Trophoblast cell (in vitro differentiated cells and primary cell): ENCODE measurements at regions not wholly inside any gene's neighbourhood (a gene's known extent, or its start where the extent isn't known, plus 50 kb on each side); places are given as distances from the start of the nearest gene placed in this dataset.

ENCODE experiments used
- DNase-seq, 2 donors: peaks; one replicate each; pipeline ENCODE4 v3.0.0-alpha.2; 2016
- H2AFZ ChIP-seq: 2 replicates; pipeline ENCODE4 v1.6.1; 2013; ENCODE audit warnings: low read length, moderate library complexity, mild to moderate bottlenecking; ENCODE audit not compliant: insufficient read depth, poor library complexity
- H2AK5ac ChIP-seq: 2 replicates; pipeline ENCODE4 v1.6.1; 2013; ENCODE audit warnings: mild to moderate bottlenecking, low read length
- H2BK120ac ChIP-seq: 2 replicates; pipeline ENCODE4 v1.6.1; 2013; ENCODE audit warnings: low read length, mild to moderate bottlenecking, moderate library complexity; ENCODE audit not compliant: insufficient read depth, poor library complexity
- H2BK12ac ChIP-seq: 2 replicates; pipeline ENCODE4 v1.6.1; 2013; ENCODE audit warnings: mild to moderate bottlenecking, low read length, moderate library complexity
- H2BK5ac ChIP-seq: 2 replicates; pipeline ENCODE4 v1.6.1; 2013; ENCODE audit warnings: low read length, low read depth, moderate library complexity, mild to moderate bottlenecking; ENCODE audit not compliant: poor library complexity
- H3K14ac ChIP-seq: 2 replicates; pipeline ENCODE4 v1.6.1; 2013; ENCODE audit warnings: mild to moderate bottlenecking, low read length
- H3K18ac ChIP-seq: 2 replicates; pipeline ENCODE4 v1.6.1; 2013; ENCODE audit warnings: mild to moderate bottlenecking, low read length
- H3K23ac ChIP-seq: 2 replicates; pipeline ENCODE4 v1.6.1; 2013; ENCODE audit warnings: low read length
- H3K27ac ChIP-seq: 2 replicates; pipeline ENCODE4 v1.5.1; 2013; ENCODE audit warnings: low read depth, mild to moderate bottlenecking, inconsistent platforms, low read length, moderate library complexity
- H3K27me3 ChIP-seq: 2 replicates; pipeline ENCODE4 v1.6.1; 2013; ENCODE audit warnings: inconsistent platforms, mild to moderate bottlenecking, low read length, moderate library complexity; ENCODE audit not compliant: insufficient read depth
- H3K36me3 ChIP-seq, 2 experiments: 1 replicate in 1 of 2; 2 replicates in 1 of 2; pipeline ENCODE4 v1.6.1; 2013; ENCODE audit warnings: low read length in 2 of 2, mild to moderate bottlenecking in 2 of 2, moderate library complexity in 1 of 2; ENCODE audit not compliant: insufficient read depth in 2 of 2, control insufficient read depth in 1 of 2
- H3K4ac ChIP-seq: 2 replicates; pipeline ENCODE4 v1.6.1; 2013; ENCODE audit warnings: low read depth, mild to moderate bottlenecking, low read length, moderate library complexity
- H3K4me1 ChIP-seq, 2 experiments: 1 replicate in 1 of 2; 2 replicates in 1 of 2; pipeline ENCODE4 v1.6.1; 2013; ENCODE audit warnings: low read length in 2 of 2, mild to moderate bottlenecking in 2 of 2, moderate library complexity in 1 of 2; ENCODE audit not compliant: insufficient read depth in 2 of 2, control insufficient read depth in 1 of 2
- H3K4me2 ChIP-seq: 2 replicates; pipeline ENCODE4 v1.6.1; 2013; ENCODE audit warnings: inconsistent platforms, mild to moderate bottlenecking, low read length, moderate library complexity
- H3K4me3 ChIP-seq: 2 replicates; pipeline ENCODE4 v1.5.1; 2013; ENCODE audit warnings: mild to moderate bottlenecking, low read depth, low read length, inconsistent platforms
- H3K79me1 ChIP-seq: one replicate; pipeline ENCODE4 v1.6.1; 2013; ENCODE audit warnings: low read length
- H3K79me2 ChIP-seq: 2 replicates; pipeline ENCODE4 v1.6.1; 2013; ENCODE audit warnings: low read length, mild to moderate bottlenecking; ENCODE audit not compliant: control insufficient read depth, insufficient read depth, poor library complexity
- H3K9ac ChIP-seq: 2 replicates; pipeline ENCODE4 v1.6.1; 2013; ENCODE audit warnings: mild to moderate bottlenecking, low read length
- H3K9me3 ChIP-seq: 2 replicates; pipeline ENCODE4 v1.6.1; 2013; ENCODE audit warnings: low read depth, mild to moderate bottlenecking, control low read depth, inconsistent platforms, low read length; ENCODE audit not compliant: insufficient read depth
- H4K12ac ChIP-seq: 2 replicates; pipeline ENCODE4 v1.6.1; 2013; ENCODE audit warnings: low read depth, mild to moderate bottlenecking, low read length, moderate library complexity
- H4K8ac ChIP-seq: 2 replicates; pipeline ENCODE4 v1.6.1; 2013; ENCODE audit warnings: low read depth, mild to moderate bottlenecking, low read length, moderate library complexity
- H4K91ac ChIP-seq: one replicate; pipeline ENCODE4 v1.6.1; 2013; ENCODE audit warnings: low read depth, mild to moderate bottlenecking, low read length, moderate library complexity
- WGBS: extraction: QIAGEN DNeasy Blood & Tissue Kit; methylation state at CpG from one replicate; pipeline ENCODE4 v1.1.7; 2013; ENCODE audit warnings: missing lambda C conversion rate; ENCODE audit not compliant: insufficient read length, insufficient coverage; ENCODE audit errors: extremely low coverage; 5-methylcytosine and 5-hydroxymethylcytosine counted together

DNA sequence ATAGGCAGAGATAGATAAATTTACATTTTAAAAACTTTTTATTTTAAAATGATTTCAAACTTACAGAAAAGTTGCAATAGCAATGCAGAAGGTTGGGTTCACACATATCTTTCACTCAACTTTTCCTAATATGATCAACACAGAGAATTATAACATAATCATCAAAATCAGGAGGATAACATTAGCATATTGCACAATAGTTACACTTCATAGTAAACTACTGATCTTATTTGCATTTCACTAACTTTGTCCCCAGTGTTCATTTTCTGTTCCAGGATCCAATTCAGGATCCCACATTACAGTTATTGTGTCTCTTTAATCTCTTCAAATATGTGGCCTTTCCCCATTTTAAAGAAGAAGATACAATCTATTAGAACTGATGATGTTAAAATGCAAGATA, 115.4 kb upstream of the ETV6 start:
- Histone ChIP-seq H4K12ac (no peak overlapping the region), H3K9me3 (no peaks in the 10 kb centered on the region), H2AK5ac (no peak overlapping the region), H2AFZ (no peak overlapping the region), H3K14ac (no peak overlapping the region), H4K8ac (no peak overlapping the region), H3K4me3 (no peak overlapping the region), H4K91ac (no peak overlapping the region), H3K9ac (no peak overlapping the region), H2BK12ac (no peak overlapping the region), H3K23ac (no peak overlapping the region), H3K4me1 (no peaks in the 10 kb centered on the region), H2BK120ac (no peak overlapping the region), H3K4me2 (no peak overlapping the region), H3K27me3 (no peaks in the 10 kb centered on the region), H3K18ac (no peak overlapping the region), H2BK5ac (no peak overlapping the region), H3K79me2 (no peaks in the 10 kb centered on the region), H3K36me3 (no peaks in the 10 kb centered on the region), H3K79me1 (no peaks in the 10 kb centered on the region), H3K4ac (no peak overlapping the region), H3K27ac (no peak overlapping the region)
- no peak for DNase-seq

DNA sequence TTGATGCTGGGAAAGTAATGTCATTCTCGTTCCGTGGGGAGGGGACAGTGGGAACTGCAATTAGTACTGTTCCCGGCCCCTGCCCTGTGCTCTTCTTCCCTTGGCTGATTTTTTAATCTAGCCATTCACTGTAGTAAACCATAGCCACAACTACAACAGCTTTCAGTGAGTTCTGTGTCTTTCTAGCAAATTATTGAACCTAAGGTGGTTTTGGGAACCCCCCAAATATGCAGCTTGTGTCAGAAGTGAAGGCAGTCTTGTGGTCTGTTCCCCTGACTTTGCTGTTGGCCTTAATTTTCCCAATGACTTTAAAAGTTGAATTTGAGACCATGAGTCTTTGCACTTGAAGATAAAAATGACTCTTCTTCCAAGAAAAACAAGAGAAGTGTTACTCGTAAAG, 114.3 kb upstream of the ETV6 start:
- H3K18ac ChIP-seq: no peak overlapping the region
- no peaks in the 10 kb centered on the region for H3K79me1 ChIP-seq
- H2BK12ac ChIP-seq: no peak overlapping the region
- no peaks in the 10 kb centered on the region for H3K9me3 ChIP-seq
- H4K12ac ChIP-seq: no peak overlapping the region
- H2AK5ac ChIP-seq: no peak overlapping the region
- H3K14ac ChIP-seq: no peak overlapping the region
- no peaks in the 10 kb centered on the region for H3K79me2 ChIP-seq
- no peaks in the 10 kb centered on the region for H3K36me3 ChIP-seq
- H3K4me1 ChIP-seq: no peaks in the 10 kb centered on the region
- H3K4ac ChIP-seq: no peak overlapping the region
- H2BK120ac ChIP-seq: no peak overlapping the region
- no peak overlapping the region for H3K4me2 ChIP-seq
- no peak overlapping the region for H4K8ac ChIP-seq
- no peak overlapping the region for H4K91ac ChIP-seq
- no peak overlapping the region for H2BK5ac ChIP-seq
- H3K23ac ChIP-seq: no peak overlapping the region
- no peak overlapping the region for H2AFZ ChIP-seq
- no peak overlapping the region for H3K27ac ChIP-seq
- H3K27me3 ChIP-seq: no peaks in the 10 kb centered on the region
- H3K9ac ChIP-seq: no peak overlapping the region
- no peak overlapping the region for H3K4me3 ChIP-seq
- no peak for DNase-seq
- no CpG with 5 or more reads among the region's 4 CpGs for WGBS

GRCh38 chr12:11539156-11539555, 110.3 kb upstream of the ETV6 start:
- Histone ChIP-seq H3K4ac (no peak overlapping the region), H3K9ac (no peak overlapping the region), H3K18ac (no peak overlapping the region), H2BK5ac (no peak overlapping the region), H2BK12ac (no peak overlapping the region), H4K12ac (no peak overlapping the region), H3K9me3 (no peaks in the 10 kb centered on the region), H3K23ac (no peak overlapping the region), H2AK5ac (no peak overlapping the region), H3K27ac (no peak overlapping the region), H3K14ac (no peak overlapping the region), H3K79me1 (no peaks in the 10 kb centered on the region), H3K4me3 (no peak overlapping the region), H2BK120ac (no peak overlapping the region), H2AFZ (no peak overlapping the region), H3K4me1 (no peaks in the 10 kb centered on the region), H4K8ac (no peak overlapping the region), H3K36me3 (no peaks in the 10 kb centered on the region), H3K27me3 (no peaks in the 10 kb centered on the region), H3K79me2 (no peaks in the 10 kb centered on the region), H3K4me2 (no peak overlapping the region), H4K91ac (no peak overlapping the region)
- peak in 1 of 2 donors; percentile 15 for DNase-seq
- WGBS: no CpG with 5 or more reads among the region's 3 CpGs

- H3K79me1 ChIP-seq: no peaks in the 10 kb centered on the region
- H3K36me3 ChIP-seq: no peaks in the 10 kb centered on the region
- no peak overlapping the region for H3K18ac ChIP-seq
- no peaks in the 10 kb centered on the region for H3K9me3 ChIP-seq
- no peak overlapping the region for H2AK5ac ChIP-seq
- H3K23ac ChIP-seq: no peak overlapping the region
- H3K4me1 ChIP-seq: peaks cover 0 to under 1% of the 10 kb centered on the region in 2 experiments
- H3K27ac ChIP-seq: no peak overlapping the region
- H2BK5ac ChIP-seq: no peak overlapping the region
- no peak overlapping the region for H4K91ac ChIP-seq
- H3K4me3 ChIP-seq: no peak overlapping the region
- no CpG with 5 or more reads among the region's 2 CpGs for WGBS
- H2BK120ac ChIP-seq: no peak overlapping the region
- no peak overlapping the region for H3K9ac ChIP-seq
- no peaks in the 10 kb centered on the region for H3K79me2 ChIP-seq
- H4K12ac ChIP-seq: no peak overlapping the region
- DNase-seq: peak; percentile 87 to 94
- H2BK12ac ChIP-seq: no peak overlapping the region
- H4K8ac ChIP-seq: no peak overlapping the region
- H2AFZ ChIP-seq: no peak overlapping the region
- no peak overlapping the region for H3K14ac ChIP-seq
- H3K27me3 ChIP-seq: no peaks in the 10 kb centered on the region
- H3K4me2 ChIP-seq: no peak overlapping the region
- no peak overlapping the region for H3K4ac ChIP-seq
Measured at GRCh38 chr12:11540156-11540555, 109.3 kb upstream of the ETV6 start.
